ENCODE measurements at regions not wholly inside any gene's neighbourhood (a gene's known extent, or its start where the extent isn't known, plus 50 kb on each side); places are given as distances from the start of the nearest gene placed in this dataset.

DNA sequence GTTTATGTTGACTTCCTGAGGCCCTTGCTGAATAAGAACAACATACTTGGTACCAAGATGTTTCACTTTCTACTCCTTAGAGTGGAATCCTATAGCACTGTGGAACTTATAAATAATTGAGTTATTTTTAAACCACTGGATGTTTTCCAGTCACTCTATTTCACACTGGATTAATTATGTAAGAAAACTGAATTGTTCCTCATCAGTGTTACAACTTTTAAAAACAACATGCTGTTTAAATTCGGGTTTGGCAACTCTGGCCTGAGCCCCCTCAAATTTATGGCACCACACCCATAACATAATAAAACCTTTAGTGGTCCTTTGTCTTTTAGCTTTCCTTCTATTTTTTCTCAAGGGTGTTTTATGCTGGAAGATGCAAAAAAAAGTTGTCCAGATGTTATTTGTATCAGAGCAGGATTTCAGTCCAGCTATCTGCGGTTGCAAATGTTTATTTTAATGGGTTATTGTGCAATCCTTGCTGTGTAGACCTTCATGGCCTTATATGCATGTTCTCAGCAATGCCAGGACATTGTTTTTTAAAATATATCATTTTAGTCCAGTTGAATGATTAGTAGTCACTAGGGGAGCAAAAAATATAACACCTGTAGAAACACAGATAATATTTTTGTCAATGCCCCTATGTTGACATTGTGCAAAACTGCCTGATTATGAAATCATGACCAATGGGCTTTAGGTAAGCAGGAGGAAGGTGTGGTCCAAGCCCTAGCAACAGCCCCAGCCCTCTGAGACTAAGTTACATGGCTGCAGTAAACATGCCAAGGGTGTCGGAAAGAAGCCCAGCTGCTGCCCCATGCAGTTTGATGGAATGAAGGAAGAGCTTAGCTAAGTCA lies 638.0 kb upstream of the ZEB2 start:
- no peaks in the 10 kb centered on the region for H3K4me1 ChIP-seq
- no peak overlapping the region for H3K27ac ChIP-seq

DNA sequence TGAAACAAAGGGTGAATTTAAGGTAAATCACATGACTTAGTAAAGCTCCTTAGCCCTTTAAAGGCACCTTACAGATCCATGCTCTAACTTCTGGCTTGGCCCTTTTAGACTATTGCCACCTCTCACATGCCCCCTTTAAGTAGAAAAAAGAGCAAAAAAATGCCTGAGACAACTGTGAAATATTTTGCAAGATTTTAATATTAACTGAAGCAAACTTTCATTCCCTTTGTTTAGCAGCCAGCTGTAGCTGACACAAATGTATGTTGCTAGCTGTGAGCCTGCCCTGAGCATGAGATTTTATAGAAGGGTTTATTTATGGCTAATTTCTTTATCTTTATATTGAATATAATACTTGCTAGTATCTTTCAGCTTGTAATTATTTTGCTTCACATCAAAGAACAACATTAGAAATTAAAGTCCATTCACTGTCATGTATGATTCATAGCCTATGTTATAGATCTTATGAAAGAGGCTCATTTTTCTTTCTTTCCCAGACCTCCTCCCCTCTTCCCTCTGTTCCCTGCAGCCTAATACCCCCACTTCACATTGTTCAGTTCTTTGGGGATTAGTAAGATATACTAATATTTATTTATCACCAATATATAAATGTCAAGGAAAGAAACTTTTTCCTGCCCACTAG lies 637.2 kb upstream of the ZEB2 start:
- no peak overlapping the region for H3K9ac ChIP-seq
- TF ChIP-seq, protein P1, sequence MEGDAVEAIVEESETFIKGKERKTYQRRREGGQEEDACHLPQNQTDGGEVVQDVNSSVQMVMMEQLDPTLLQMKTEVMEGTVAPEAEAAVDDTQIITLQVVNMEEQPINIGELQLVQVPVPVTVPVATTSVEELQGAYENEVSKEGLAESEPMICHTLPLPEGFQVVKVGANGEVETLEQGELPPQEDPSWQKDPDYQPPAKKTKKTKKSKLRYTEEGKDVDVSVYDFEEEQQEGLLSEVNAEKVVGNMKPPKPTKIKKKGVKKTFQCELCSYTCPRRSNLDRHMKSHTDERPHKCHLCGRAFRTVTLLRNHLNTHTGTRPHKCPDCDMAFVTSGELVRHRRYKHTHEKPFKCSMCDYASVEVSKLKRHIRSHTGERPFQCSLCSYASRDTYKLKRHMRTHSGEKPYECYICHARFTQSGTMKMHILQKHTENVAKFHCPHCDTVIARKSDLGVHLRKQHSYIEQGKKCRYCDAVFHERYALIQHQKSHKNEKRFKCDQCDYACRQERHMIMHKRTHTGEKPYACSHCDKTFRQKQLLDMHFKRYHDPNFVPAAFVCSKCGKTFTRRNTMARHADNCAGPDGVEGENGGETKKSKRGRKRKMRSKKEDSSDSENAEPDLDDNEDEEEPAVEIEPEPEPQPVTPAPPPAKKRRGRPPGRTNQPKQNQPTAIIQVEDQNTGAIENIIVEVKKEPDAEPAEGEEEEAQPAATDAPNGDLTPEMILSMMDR (IDR thresholded peaks at IDR 0.05), result no peak
- no peak overlapping the region for H3K27ac ChIP-seq
- H3K27me3 ChIP-seq (ENCODE audit: control insufficient read depth, insufficient read depth, low read length), result no peaks in the 10 kb centered on the region
- H3K4me3 ChIP-seq (ENCODE audit: low read depth, low read length), result no peak overlapping the region
- no peaks in the 10 kb centered on the region for H3K9me3 ChIP-seq (ENCODE audit: control insufficient read depth, low read length)
- no peaks in the 10 kb centered on the region for H3K36me3 ChIP-seq (ENCODE audit: control insufficient read depth, insufficient read depth, low read length)
- no peaks in the 10 kb centered on the region for H3K79me2 ChIP-seq
- no peak overlapping the region for H3K4me2 ChIP-seq (ENCODE audit: low read length)
- H2AFZ ChIP-seq, result no peak overlapping the region
- H3K4me1 ChIP-seq, result no peaks in the 10 kb centered on the region

More for the DNA sequence above, 638.0 kb upstream of the ZEB2 start:
- H3K9me3 ChIP-seq (ENCODE audit: control insufficient read depth, low read length), result no peaks in the 10 kb centered on the region
- TF ChIP-seq, protein P1 (IDR thresholded peaks at IDR 0.05), result no peak
- H3K27me3 ChIP-seq (ENCODE audit: control insufficient read depth, insufficient read depth, low read length), result no peaks in the 10 kb centered on the region
- no peaks in the 10 kb centered on the region for H3K79me2 ChIP-seq
- no peak overlapping the region for H3K4me2 ChIP-seq (ENCODE audit: low read length)
- no peak overlapping the region for H2AFZ ChIP-seq
- no peak overlapping the region for H3K9ac ChIP-seq
- H3K4me3 ChIP-seq (ENCODE audit: low read depth, low read length), result no peak overlapping the region
- no peaks in the 10 kb centered on the region for H3K36me3 ChIP-seq (ENCODE audit: control insufficient read depth, insufficient read depth, low read length)

DNA sequence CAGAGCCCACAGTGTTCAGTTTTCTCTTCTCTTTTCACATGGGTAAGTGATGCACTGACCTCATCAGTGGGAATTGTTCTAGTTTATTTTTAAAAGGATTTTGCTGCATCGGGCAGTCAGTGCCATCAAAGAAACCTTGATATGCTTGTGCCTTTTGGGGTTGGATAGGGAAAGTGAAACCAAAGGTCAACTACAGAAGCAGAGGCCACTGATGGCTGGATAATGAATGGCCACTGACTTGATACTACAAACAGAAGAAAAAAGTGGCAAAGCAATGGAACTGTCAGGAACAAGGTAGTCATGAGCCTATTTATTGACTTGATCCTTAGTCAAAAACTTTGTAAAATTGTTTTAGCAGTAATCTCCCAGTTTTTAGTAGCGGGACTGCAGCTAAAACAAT lies 636.3 kb upstream of the ZEB2 start:
- Histone ChIP-seq H3K4me2 (ENCODE audit: low read length) (no peak overlapping the region), H3K9ac (no peak overlapping the region), H3K9me3 (ENCODE audit: control insufficient read depth, low read length) (no peaks in the 10 kb centered on the region), H3K36me3 (ENCODE audit: control insufficient read depth, insufficient read depth, low read length) (no peaks in the 10 kb centered on the region), H3K27ac (no peak overlapping the region), H3K79me2 (no peaks in the 10 kb centered on the region), H3K4me1 (no peaks in the 10 kb centered on the region), H3K4me3 (ENCODE audit: low read depth, low read length) (no peak overlapping the region), H3K27me3 (ENCODE audit: control insufficient read depth, insufficient read depth, low read length) (no peaks in the 10 kb centered on the region), H2AFZ (no peak overlapping the region)
- TF ChIP-seq, protein P1 (IDR thresholded peaks at IDR 0.05), result no peak

DNA sequence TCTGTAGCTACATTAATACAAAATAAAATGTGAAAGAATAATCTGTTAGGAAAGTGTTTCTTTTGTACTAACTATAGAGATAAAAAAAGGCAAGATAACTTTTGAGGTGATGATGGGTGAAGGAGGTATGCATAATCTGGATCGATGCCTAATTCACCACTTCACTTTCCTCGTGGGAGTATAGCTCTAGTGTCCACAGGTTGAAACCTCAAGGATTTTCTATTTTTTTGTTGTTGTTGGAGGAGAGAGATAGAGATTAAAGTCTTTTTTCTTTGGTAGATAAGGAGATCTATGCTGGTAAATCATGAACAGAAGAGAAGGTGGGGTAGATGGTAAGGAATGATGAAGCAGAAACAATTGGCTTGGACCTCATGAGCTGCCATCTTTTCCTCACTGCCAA lies 635.3 kb upstream of the ZEB2 start:
- TF ChIP-seq, protein P1 (IDR thresholded peaks at IDR 0.05), result no peak
- H3K9ac ChIP-seq, result no peak overlapping the region
- H3K27me3 ChIP-seq (ENCODE audit: control insufficient read depth, insufficient read depth, low read length), result no peaks in the 10 kb centered on the region
- H3K4me3 ChIP-seq (ENCODE audit: low read depth, low read length), result no peak overlapping the region
- H3K4me1 ChIP-seq, result no peaks in the 10 kb centered on the region
- H2AFZ ChIP-seq, result no peak overlapping the region
- no peaks in the 10 kb centered on the region for H3K79me2 ChIP-seq
- no peak overlapping the region for H3K4me2 ChIP-seq (ENCODE audit: low read length)
- H3K36me3 ChIP-seq (ENCODE audit: control insufficient read depth, insufficient read depth, low read length), result no peaks in the 10 kb centered on the region
- H3K27ac ChIP-seq, result no peak overlapping the region
- no peaks in the 10 kb centered on the region for H3K9me3 ChIP-seq (ENCODE audit: control insufficient read depth, low read length)

All from parathyroid adenoma (tissue), 2 donors.